Activated T-cell treated with anti-CD3 and anti-CD28 coated beads for 4 hours (primary cell): ENCODE measurements at regions not wholly inside any gene's neighbourhood (a gene's known extent, or its start where the extent isn't known, plus 50 kb on each side); places are given as distances from the start of the nearest gene placed in this dataset.

ENCODE experiments used
- DNase-seq: peaks from one replicate; pipeline ENCODE4 v3.0.0-alpha.2; 2020

- no peak for DNase-seq
These were observed 296.1 kb downstream of the EPHA4 start for GRCh38 chr2:221276033-221276432.

GRCh38 chr2:221276601-221277000 lies 295.5 kb downstream of the EPHA4 start:
- DNase-seq, result no peak

GRCh38 chr2:221282386-221282785 lies 289.7 kb downstream of the EPHA4 start:
- no peak for DNase-seq

DNA sequence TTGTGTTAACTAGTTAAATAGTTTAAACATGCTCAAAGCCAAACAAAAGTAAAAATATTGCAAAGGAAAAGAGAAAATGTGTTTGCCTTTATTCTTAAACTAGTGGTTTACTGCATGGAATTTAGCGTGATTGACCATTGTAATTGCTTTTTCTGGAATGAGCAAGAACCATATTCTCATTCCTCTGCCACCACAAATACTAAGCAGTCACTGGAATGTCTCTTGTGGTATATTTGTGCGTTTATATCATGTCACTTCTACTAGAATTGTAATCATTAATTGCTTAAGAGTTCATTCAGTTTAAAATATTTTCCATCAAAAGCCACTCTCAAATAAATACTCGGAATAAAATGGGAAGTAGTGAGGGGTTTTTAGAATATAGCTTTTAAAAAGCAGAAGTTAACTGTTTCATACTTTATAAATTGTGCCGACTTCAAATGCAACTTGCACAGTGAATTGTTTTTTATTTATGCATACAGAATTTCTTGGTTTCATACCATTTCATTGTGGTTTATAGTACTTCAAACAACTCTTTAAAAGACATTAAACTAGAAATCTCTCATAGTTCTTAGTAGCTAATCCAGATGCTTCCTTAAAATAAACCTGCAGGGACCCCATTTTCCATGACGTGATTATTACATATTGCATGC lies 288.1 kb downstream of the EPHA4 start:
- DNase-seq, result no peak

- DNase-seq, result no peak
These were observed 287.0 kb downstream of the EPHA4 start for GRCh38 chr2:221285148-221285547.

DNA sequence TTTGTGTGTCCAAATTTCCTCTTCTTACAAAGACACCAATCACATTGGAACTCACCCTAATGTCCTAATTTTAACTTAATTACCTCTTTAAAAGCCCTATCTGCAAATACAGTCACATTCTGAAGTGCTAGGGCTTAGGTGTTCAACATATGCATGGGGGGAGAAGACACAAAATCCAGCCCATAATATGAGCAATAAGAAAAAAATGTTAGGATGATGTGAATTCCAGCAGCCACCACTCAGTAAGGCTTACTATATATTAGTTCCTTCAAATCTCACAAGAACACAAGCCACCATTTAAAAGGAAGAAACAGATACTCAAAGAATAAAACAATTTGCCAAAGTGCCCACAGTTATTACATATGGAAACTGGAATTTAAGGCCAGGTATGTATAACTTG lies 285.7 kb downstream of the EPHA4 start:
- no peak for DNase-seq

DNA sequence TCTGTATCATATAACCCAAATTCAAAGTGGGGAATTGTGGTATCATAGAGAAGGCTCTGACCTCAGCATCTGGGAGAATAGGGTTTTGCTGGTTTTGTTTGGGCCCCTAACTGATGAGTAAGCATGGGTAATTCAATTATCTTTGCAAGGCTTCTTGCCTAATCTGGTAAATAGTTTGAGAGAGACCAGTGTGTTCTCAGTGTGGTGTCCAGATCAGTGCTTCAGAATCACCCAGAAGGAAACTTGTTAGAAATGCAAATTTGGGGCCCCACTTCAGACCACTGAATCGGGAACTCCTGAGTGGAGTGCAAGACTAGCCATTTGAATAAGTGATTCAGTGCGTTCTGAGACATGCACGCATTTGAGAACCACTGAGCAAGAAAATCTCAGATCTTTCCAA lies 282.7 kb downstream of the EPHA4 start:
- DNase-seq, result no peak

DNA sequence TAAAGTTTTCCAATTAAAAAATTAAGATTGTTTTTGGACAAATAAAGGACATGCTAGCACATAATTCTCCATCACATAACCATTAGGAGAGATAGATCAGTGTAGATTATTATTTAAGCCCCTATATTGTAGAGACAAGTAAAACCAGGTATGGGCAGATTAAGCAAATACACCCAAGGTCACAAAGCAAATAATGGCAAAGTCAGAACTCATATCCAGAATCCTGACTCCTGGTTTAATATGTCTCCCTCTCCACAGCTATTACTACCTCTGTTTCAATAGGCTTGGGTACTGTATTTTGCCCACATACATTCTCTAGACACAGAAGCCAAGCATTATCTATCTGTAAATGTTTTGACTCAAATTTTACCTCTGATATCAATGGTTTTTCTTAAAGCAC lies 282.3 kb downstream of the EPHA4 start:
- DNase-seq, result no peak

- DNase-seq, result no peak
These were observed 278.0 kb downstream of the EPHA4 start for GRCh38 chr2:221293949-221294742.

DNA sequence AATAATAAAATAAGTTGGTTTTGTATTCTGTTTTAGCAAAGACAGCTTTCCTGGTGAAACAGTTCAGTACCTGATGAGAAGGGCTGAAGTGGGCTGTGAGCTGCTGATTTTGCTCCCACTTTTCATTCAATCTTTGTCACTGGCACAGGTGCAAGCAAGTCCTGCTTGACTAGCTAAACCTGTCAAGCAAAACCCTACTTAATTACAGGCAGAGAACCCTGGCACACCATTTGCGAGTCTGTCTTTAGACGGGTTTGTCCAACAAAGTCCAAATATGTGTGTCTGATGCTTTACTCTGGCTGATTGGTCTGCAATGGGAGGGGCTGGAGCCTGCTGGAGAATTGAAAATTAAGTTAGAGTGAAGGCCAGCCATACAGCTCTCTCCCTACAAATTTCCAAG lies 267.2 kb downstream of the EPHA4 start:
- DNase-seq, result no peak

- DNase-seq, result no peak
These were observed 263.5 kb downstream of the EPHA4 start for GRCh38 chr2:221308507-221309066.

DNA sequence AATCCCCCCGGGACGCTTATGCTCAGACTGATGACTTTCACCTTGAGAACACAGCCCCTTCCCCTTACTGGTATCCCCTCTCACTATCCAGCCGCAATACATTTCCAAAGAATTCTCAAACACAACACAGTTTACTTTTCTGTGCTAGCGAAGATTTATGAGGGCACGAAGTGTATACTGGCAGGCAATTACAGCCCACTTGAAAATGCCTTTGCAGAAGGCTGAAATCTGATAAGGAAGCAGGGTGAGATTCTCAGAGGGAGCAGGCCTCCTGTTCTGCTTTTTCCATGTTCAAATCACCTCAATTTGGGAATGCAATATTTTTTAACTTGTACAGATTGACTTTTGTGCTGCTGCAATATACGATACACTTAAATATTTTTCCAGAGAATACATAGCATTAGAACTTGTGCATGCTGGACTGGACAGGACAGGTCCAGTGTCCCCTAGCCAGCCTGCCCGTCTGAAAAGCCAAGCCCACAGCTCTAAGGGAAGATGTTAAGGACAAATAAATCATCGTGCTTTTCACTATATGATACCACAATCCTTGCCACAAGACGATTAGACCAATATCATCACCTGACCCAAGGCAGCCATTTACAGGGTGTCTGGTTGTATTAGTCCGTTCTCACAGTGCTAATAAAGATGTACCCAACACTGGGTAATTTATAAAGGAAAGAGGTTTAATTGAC lies 262.1 kb downstream of the EPHA4 start:
- DNase-seq, result no peak

DNA sequence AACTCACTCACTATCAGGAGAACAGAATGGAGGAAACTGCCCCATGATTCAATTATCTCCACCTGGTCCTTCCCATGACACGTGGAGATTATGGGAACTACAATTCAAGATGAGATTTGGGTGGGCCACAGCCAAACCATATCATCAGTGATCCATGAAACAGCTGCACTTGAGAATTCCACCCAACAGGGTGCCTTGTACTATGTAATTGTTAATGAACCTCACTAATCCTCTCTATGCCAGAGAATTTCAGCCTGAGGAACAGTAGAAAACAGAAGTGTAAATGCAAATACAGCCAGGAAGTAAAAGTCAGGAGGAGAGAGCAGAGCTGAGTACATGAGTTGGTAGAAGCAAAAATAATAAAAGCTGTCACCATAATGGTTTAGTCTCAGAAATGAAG lies 261.4 kb downstream of the EPHA4 start:
- DNase-seq, result no peak

DNA sequence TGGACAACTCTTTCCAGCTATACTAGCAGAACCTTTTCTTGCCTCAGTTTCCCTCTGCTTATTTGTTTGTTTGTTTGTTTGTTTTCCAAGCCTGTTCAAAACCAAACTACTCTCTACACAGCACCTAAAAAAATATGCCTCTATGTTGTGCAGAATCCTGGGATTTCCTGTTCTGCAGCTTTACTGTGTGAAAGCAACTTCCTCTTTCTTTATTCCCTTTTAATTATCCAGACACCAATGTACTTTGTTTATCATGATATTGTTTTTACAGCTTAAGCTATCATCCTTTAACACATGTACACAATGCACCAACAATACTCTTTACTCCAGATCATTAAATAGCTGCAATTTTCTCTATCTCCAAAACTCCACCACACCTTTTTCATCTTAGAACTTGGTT lies 259.5 kb downstream of the EPHA4 start:
- no peak for DNase-seq

- no peak for DNase-seq
These were observed 257.3 kb downstream of the EPHA4 start for GRCh38 chr2:221314786-221315185.

DNA sequence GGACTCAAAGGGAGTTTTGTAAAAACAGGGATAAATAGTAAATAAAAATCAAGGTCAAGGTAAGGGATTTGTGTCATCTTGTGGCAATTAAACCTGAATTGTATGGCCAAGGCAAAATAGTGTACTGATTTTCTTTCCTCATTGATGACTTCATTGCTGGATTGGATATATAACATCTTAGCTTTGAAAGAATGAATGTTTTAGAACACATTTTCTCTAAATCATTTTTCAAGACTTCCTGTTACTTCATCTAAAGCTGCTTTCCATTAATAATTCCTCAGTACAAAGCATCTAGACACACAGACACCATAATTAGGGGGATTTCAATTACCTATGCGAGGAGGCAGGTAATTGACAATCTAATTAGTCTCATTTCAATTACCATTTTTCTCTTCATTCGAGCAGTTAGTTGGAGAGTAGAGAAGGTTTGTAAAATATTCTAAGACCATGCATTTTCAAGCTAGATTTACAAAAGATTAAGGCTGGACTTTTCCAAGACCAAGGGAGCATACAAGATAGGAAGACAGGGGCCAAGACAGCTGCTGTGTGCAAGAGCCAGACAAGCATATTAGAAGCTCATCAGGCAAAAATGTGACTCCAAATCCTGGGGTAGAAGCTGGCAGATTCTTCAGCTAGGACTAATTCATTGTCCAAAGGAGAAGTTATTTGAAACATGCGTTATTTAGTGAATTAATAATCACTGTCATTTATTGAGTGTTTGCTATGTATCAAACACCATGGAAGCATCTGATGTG lies 253.6 kb downstream of the EPHA4 start:
- DNase-seq, result no peak

- DNase-seq, result no peak
These were observed 249.4 kb downstream of the EPHA4 start for GRCh38 chr2:221322741-221323140.

GRCh38 chr2:221323513-221323912 lies 248.6 kb downstream of the EPHA4 start:
- no peak for DNase-seq

- DNase-seq, result no peak
These were observed 241.7 kb downstream of the EPHA4 start for GRCh38 chr2:221330436-221330835.

GRCh38 chr2:221334481-221335218 lies 237.5 kb downstream of the EPHA4 start:
- DNase-seq, result no peak

GRCh38 chr2:221335219-221335752 lies 236.8 kb downstream of the EPHA4 start:
- no peak for DNase-seq

DNA sequence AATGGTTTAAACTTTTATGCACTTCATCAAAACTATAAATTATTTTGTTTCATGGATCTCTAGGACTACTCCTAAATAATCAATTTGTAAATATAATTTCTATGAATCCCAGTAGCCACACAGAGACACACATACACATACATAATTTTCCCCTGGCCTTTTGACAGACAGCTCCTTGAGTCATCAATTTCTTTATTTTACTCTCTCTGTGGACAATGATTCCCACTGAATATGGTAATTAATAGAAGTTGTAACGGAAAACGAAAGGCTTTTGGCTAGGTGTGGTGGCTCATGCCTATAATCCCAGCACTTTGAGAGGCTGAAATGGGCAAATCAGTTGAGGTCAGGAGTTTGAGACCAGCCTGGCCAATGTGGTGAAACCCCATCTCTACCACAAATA lies 235.1 kb downstream of the EPHA4 start:
- no peak for DNase-seq
